ENCODE measurements at regions not wholly inside any gene's neighbourhood (a gene's known extent, or its start where the extent isn't known, plus 50 kb on each side); places are given as distances from the start of the nearest gene placed in this dataset.
A peak's percentile ranks its signal among the peaks of the same experiment; 100 is the strongest.
"Not testable (repeated sequence)": the region's sequence is repeated elsewhere in the genome, so short reads cannot be mapped to it uniquely, and the experiment has no call there.

DNA sequence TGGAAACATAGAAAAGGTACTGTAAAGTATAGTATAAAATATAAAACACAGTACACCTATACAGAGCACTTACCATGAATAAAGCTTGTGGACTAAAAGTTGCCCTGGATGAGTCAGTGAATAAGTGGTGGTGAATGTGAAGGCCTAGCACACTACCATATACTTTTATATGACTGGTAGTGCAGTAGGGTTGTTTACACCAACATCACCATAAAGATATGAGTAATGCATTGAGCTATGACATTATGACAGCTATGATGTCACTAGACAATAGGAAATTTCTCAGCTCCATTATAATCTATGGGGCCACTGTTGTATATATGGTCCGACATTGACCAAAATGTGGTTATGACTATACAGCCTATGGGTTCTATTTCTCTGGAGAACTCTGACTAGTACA, 291.8 kb upstream of the ACTBL2 start:
- DNase-seq (ENCODE audit: low read depth in 2 of 3, low spot score in 1 of 3), result no peak

GRCh38 chr5:57772512-57772911, 289.9 kb upstream of the ACTBL2 start:
- DNase-seq (ENCODE audit: low read depth in 2 of 3, low spot score in 1 of 3), result no peak

- DNase-seq (ENCODE audit: low read depth in 2 of 3, low spot score in 1 of 3), result no peak
Observed at GRCh38 chr5:57770039-57770438, 287.4 kb upstream of the ACTBL2 start.

DNA sequence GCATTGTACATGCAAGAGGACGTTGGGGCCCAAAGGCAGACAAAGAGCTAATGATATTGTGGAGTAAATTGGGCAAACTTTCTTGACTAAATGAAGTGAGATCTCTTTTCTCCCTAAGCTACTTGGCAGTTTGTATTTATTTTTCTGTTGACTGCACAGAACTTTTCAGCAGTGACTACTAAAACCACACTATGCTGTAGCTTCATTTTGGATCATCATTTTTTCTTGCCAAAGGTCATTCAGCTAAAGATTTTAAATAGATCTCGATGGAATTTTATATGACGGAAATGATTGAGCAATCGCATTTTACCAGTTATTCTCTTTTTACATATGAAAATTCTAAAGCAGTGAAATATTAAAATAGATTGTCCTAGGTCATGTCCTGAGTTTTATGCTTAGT, 286.1 kb upstream of the ACTBL2 start:
- DNase-seq (ENCODE audit: low read depth in 2 of 3, low spot score in 1 of 3), result no peak

- DNase-seq (ENCODE audit: low read depth in 2 of 3, low spot score in 1 of 3), result peak in 1 of 3 donors; percentile 2
Observed at GRCh38 chr5:57764479-57765089, 282.0 kb upstream of the ACTBL2 start.

GRCh38 chr5:57761513-57761912, 278.9 kb upstream of the ACTBL2 start:
- DNase-seq (ENCODE audit: low read depth in 2 of 3, low spot score in 1 of 3), result no peak

DNA sequence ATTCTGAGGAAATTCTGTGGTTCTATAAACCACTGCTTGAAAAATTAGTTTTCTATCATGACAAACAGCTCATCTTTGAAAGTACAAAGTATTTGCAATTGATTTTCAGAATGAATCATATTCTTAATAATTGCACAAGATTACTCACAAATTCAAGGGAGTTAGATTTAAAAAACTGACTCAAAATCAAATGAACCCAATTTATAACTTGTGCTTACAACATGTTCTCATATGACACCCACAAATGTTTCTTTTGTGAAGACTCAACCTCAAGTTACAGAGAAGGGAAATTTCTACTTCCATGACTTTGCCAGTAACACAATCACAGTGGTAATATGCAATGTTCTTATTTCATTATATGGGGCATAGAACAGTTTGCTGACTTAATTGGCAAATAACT, 272.0 kb upstream of the ACTBL2 start:
- DNase-seq (ENCODE audit: low read depth in 2 of 3, low spot score in 1 of 3), result no peak

DNA sequence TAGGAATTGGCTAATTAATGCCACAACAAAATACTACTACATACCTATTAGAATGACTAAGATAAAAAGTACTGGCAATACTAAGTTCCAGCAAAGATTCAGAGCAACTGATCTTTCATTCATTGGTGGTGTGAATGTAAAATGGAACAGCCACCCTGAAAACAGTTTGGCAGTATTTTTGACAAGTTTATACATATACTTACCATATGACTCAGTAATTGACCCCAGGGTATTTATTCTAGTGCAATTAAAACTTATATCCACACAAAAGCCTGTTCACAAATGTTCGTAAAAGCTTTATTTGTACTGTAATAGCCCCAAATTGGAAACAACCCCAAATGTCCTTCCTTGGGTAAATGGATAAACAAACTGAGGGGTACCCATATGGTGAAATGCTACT, 270.8 kb upstream of the ACTBL2 start:
- DNase-seq (ENCODE audit: low read depth in 2 of 3, low spot score in 1 of 3), result no peak

DNA sequence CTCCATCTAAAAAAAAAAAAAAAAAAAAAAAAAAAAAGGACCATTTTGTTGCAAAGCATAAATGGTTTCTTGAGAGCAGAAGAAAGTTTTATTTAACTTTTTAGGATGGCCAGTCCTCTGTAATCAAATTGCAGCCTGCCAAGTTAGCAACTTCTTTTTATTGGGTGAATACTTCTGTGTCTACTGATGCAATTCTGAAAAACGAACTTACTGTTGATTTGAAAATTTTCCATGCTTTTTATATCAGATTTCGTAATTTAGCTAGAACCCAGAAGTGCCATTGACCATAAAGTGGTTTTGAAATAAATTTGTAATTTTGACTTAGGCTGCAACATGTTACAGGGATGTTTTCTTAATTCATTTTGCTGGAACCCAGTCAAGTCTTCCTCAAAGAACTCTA, 269.1 kb upstream of the ACTBL2 start:
- no peak for DNase-seq (ENCODE audit: low read depth in 2 of 3, low spot score in 1 of 3)

- DNase-seq (ENCODE audit: low read depth in 2 of 3, low spot score in 1 of 3), result no peak
Observed at GRCh38 chr5:57750891-57751290, 268.3 kb upstream of the ACTBL2 start.

DNA sequence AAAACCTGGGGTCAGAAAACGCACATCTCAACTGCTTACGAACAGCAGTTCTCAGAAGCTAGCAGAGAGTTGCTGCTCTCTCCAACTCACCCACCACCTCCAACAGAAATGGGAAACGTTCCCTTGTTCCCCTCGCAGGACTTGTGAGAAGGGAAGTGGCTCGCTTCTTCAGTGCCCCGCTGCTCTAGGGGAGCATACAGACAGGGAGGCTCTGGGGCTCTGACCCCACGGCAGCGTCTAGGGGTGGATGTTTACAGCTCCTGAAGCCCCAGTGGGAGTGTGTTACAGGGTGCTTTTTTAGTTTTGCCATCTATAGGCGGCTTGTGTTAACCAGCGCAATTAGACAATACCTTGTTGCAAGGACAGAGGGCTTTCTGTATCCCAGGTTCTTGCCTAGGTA, 267.7 kb upstream of the ACTBL2 start:
- DNase-seq (ENCODE audit: low read depth in 2 of 3, low spot score in 1 of 3), result no peak

DNA sequence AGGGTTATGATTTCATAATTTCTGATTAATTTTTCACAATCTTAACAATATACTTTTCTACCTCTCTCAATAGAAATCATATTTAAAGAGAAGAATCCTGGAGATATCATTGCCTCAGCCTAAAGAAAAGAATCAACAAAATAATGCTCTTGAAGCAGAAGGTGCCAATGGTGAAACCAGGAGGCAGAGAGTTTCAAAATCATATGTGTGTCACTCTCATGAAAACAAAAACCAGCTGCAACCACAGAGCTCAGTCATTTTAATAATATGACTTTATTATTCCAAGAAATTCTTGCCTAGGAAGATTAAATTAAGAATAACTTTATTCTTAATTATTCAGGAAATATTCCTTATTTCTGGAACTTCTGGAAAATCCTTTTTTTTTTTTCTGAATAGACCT, 266.8 kb upstream of the ACTBL2 start:
- no peak for DNase-seq (ENCODE audit: low read depth in 2 of 3, low spot score in 1 of 3)

DNA sequence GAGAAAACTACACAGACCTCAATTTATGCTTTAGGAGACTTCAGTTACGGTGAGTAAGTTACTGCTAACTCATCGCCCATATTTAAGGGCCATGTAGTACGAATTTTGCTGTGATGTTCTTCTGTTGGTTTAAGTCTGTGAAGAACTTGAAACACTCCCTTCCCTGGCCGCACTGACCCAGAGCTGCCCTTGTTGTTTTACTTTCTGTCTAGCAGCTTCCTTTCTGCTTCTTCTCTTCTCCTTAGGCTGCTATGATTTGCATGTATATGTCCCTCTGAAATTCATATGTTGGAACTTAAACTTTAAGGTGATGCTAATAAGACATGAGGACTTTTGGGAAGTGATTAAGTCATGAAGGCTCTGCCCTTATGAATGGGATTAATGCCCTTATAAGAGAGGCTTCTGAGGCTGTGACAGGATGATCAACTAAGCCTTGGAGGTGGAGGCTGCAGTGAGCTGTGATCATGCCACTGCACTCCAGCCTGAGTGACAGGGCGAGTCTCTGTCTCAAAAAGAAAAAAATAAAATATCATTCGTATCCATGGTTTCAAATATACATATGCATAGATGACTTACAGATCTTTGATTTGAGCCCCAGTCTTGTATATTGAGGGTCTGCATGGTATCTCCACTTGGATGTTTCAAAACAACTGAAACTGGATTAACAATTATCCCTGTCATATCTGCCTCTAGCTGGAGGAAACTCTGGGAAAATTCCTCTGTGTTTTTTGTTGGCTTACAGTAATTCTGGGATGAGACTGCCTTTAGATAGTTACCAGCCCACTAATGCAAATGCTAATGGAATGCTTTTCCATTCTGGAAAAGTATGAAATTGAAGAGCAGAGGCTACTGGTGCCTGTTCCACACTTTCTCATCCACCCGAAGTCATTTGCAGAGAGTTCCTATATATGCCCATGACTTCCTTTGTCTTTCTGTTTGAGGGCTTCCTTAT, 263.4 kb upstream of the ACTBL2 start:
- DNase-seq (ENCODE audit: low read depth in 2 of 3, low spot score in 1 of 3), result no peak

- no peak for DNase-seq (ENCODE audit: low read depth in 2 of 3, low spot score in 1 of 3)
Observed at GRCh38 chr5:57745029-57745428, 262.4 kb upstream of the ACTBL2 start.

GRCh38 chr5:57741336-57741735, 258.7 kb upstream of the ACTBL2 start:
- no peak for DNase-seq (ENCODE audit: low read depth in 2 of 3, low spot score in 1 of 3)

- DNase-seq (ENCODE audit: low read depth in 2 of 3, low spot score in 1 of 3), result no peak
Observed at GRCh38 chr5:57738787-57739186, 256.2 kb upstream of the ACTBL2 start.

- DNase-seq (ENCODE audit: low read depth in 2 of 3, low spot score in 1 of 3), result no peak
Observed at GRCh38 chr5:57738301-57738700, 255.7 kb upstream of the ACTBL2 start.

DNA sequence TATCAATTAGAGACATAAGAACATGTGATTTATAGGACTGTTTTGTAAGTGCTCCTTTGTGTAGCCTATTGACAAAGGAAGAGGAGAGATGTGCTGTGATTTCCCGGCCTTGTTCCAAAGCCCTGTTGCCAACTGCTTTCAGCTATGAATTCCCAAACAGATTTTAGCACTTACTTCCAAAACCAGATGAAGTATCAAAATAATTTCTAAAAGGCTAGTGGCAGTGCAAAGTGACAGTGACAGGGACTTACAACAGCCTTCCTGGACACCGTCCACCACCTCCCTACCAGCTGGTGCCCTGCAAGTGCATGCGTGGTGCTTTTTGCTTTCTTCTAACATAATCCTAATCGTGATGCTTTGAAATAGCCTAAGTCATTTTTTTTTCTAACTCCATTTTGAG, 254.1 kb upstream of the ACTBL2 start:
- DNase-seq (ENCODE audit: low read depth in 2 of 3, low spot score in 1 of 3), result no peak

DNA sequence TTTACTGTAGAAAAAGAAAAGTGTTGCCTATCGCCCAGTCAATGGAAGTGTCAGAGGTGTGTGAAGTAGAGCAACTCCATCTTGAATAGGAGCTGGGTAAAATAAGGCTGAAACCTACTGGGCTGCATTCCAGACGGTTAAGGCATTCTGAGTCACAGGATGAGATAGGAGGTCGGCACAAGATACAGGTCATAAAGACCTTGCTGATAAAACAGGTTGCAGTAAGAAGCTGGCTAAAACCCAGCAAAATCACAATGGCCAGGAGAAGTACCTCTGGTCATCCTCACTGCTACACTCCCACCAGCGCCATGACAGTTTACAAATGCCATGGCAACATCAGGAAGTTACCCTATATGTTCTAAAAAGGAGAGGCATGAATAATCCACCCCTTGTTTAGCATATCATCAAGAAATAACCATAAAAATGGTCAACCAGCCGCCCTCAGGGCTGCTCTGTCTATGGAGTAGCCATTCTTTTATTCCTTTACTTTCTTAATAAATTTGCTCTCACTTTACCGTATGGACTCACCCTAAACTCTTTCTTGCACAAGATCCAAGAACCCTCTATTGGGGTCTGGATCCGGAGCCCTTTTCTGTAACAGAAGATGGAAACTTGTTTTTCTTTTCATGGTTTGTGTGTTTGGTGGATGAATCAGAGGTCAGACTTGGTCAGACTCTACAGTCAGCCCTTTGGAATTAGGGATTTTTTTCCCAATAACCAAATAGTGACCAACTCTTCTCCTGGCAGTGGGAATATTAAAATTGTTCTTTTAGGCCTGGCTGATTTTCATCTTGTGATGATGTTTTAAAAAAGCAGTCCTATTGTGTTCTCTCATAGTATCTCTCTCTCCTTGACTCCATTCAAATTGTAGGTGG, 252.9 kb upstream of the ACTBL2 start:
- not testable (repeated sequence) for DNase-seq (ENCODE audit: low read depth in 2 of 3, low spot score in 1 of 3)

- DNase-seq (ENCODE audit: low read depth in 2 of 3, low spot score in 1 of 3), result no peak
Observed at GRCh38 chr5:57734296-57734695, 251.7 kb upstream of the ACTBL2 start.

- no peak for DNase-seq (ENCODE audit: low read depth in 2 of 3, low spot score in 1 of 3)
Observed at GRCh38 chr5:57727591-57727990, 245.0 kb upstream of the ACTBL2 start.
